ENCODE measurements at regions not wholly inside any gene's neighbourhood (a gene's known extent, or its start where the extent isn't known, plus 50 kb on each side); places are given as distances from the start of the nearest gene placed in this dataset.

DNA sequence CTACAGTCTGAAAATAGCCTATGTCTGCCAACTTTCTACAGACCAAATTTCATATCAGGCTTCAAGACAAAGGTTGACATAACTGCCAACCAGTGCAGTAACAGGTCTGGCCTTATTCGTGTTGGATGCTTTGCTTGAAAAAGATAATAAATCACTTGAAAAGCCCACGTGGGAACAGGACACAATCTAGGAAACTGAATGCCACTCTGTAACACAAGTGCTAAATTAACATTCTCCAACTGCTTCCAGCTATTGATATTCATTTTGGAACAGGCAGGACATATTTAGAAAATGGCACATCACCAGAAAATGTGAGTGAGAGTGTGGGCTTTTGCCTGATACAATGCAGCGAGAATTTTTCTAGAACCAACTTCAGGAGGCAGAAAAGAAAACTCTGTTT is 165.9 kb upstream of the CCDC150 start:
- no peak for TF ChIP-seq CTCF (conservative IDR thresholded peaks at IDR 0.05 in 1 of 2, IDR thresholded peaks at IDR 0.05 in 1 of 2; ENCODE audit: low read depth in 1 of 2, low read length in 2 of 2)
- TF ChIP-seq EZH2 (IDR thresholded peaks at IDR 0.05; ENCODE audit: low read length, missing control alignments): no peak
